ENCODE measurements at regions not wholly inside any gene's neighbourhood (a gene's known extent, or its start where the extent isn't known, plus 50 kb on each side); places are given as distances from the start of the nearest gene placed in this dataset.

DNA sequence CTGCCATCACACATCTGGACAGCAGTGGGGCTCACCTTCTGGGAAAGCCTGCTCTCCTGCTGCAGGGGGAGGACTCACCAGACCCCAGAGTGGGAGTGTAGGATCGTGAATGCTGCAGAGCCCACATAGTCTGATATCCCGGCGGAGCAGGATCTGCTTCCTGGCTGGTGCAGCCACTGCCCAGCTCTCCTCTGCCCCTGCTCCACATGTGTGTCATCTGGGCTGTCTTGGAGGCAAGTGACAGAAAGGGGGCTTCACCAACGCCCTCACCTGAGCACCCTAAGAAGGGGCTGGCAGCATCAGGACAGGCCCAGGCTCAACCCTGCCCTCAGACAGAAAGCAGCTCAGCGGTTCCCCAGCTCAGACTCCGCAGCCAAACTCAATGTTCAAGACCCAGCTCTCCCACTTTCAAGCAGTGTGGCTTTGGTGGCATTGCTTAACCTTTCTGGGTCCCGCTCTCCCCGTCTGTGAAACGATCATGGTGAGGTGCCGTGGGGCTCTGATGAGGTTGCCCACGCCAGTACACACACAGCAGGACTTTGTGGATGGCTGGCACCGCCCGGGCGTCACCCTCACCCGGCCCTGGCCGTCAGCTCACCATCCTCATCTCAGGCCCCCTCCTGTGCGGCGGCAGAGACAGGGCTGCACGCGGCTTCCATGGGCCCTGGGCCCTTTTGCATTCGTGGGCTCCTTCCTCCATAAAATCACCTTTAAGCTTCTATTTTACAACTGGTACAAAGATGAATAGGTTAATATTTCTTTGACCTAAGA is 91.0 kb upstream of the SFSWAP start:
- DNase-seq (ENCODE audit: extremely low read depth in 1 of 4, low spot score in 3 of 4) (no peak), FAIRE-seq (no peak), ATAC-seq (no peak)
- Histone ChIP-seq H3K4me3 (no peak overlapping the region), H3K79me2 (ENCODE audit: control insufficient read depth, insufficient read depth, low read length) (no peaks in the 10 kb centered on the region; the same call in 2 of the 3 replicates), H3K36me3 (ENCODE audit: control insufficient read depth, insufficient read depth, low read length) (no peaks in the 10 kb centered on the region), H2AFZ (ENCODE audit: low read depth, low read length) (no peak overlapping the region), H3K4me2 (ENCODE audit: insufficient read depth, low read length) (no peak overlapping the region), H3K9me3 (replicated peaks; ENCODE audit: control insufficient read depth, insufficient read depth, low read depth, low read length) (no peaks in the 10 kb centered on the region; the same call in 1 of the 2 replicates), H3K4me1 (replicated peaks in 1 of 2; ENCODE audit: control insufficient read depth in 2 of 2, insufficient read depth in 2 of 2, low read length in 2 of 2) (peaks cover 15 to 65% of the 10 kb centered on the region in 2 experiments), H3K9ac (ENCODE audit: insufficient read depth in 1 of 2, low read depth in 2 of 2, low read length in 2 of 2) (no peak overlapping the region; a peak in 1 of 4 replicates), H3K27me3 (ENCODE audit: control insufficient read depth in 2 of 2, insufficient read depth in 2 of 2, low read length in 2 of 2) (peaks cover 42 to 47% of the 10 kb centered on the region in 2 experiments), H3K9me1 (ENCODE audit: control insufficient read depth, insufficient read depth, low read length) (peaks cover 6% of the 10 kb centered on the region), H4K20me1 (replicated peaks; ENCODE audit: control insufficient read depth, insufficient read depth, low read length) (peaks cover 6% of the 10 kb centered on the region; the same call in 1 of the 2 replicates), H3K27ac (ENCODE audit: extremely low read depth, low read depth, low read length) (no peak overlapping the region)
- intact Hi-C loops (cut with micrococcal nuclease), result loop anchor here (5.0 kb wide), 1 partner anchor 212 kb away; no protein-coding TSS in a partner anchor
- TF ChIP-seq, protein P1, sequence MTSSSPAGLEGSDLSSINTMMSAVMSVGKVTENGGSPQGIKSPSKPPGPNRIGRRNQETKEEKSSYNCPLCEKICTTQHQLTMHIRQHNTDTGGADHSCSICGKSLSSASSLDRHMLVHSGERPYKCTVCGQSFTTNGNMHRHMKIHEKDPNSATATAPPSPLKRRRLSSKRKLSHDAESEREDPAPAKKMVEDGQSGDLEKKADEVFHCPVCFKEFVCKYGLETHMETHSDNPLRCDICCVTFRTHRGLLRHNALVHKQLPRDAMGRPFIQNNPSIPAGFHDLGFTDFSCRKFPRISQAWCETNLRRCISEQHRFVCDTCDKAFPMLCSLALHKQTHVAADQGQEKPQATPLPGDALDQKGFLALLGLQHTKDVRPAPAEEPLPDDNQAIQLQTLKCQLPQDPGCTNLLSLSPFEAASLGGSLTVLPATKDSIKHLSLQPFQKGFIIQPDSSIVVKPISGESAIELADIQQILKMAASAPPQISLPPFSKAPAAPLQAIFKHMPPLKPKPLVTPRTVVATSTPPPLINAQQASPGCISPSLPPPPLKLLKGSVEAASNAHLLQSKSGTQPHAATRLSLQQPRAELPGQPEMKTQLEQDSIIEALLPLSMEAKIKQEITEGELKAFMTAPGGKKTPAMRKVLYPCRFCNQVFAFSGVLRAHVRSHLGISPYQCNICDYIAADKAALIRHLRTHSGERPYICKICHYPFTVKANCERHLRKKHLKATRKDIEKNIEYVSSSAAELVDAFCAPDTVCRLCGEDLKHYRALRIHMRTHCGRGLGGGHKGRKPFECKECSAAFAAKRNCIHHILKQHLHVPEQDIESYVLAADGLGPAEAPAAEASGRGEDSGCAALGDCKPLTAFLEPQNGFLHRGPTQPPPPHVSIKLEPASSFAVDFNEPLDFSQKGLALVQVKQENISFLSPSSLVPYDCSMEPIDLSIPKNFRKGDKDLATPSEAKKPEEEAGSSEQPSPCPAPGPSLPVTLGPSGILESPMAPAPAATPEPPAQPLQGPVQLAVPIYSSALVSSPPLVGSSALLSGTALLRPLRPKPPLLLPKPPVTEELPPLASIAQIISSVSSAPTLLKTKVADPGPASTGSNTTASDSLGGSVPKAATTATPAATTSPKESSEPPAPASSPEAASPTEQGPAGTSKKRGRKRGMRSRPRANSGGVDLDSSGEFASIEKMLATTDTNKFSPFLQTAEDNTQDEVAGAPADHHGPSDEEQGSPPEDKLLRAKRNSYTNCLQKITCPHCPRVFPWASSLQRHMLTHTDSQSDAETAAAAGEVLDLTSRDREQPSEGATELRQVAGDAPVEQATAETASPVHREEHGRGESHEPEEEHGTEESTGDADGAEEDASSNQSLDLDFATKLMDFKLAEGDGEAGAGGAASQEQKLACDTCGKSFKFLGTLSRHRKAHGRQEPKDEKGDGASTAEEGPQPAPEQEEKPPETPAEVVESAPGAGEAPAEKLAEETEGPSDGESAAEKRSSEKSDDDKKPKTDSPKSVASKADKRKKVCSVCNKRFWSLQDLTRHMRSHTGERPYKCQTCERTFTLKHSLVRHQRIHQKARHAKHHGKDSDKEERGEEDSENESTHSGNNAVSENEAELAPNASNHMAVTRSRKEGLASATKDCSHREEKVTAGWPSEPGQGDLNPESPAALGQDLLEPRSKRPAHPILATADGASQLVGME (CRISPR knock-in tag; IDR thresholded peaks at IDR 0.05), result no peak
- TF ChIP-seq POLR2A (conservative IDR thresholded peaks at IDR 0.05) (0 out of 2 replicates have a peak, but pooled peaks have one; percentile 2), POLR2G (IDR thresholded peaks at IDR 0.05; ENCODE audit: low read depth, low read length) (peak; percentile 70)
- no TSS peak for BruUV-seq (replicated peaks)
- in situ Hi-C loops (cut with MboI), result no loop called here
- WGBS (ENCODE audit: insufficient coverage, low coverage, missing lambda C conversion rate), result 13% methylated on average over 21 of the region's 21 CpGs
- ChIA-PET CTCF (ENCODE audit: low intra/inter-chr PET ratio) (no interaction called here), POLR2A (interaction anchor here (0.7 kb wide), 1 partner anchor 16 kb away, joined by 3 read pairs; no protein-coding TSS in a partner anchor)
